ENCODE measurements at regions not wholly inside any gene's neighbourhood (a gene's known extent, or its start where the extent isn't known, plus 50 kb on each side); places are given as distances from the start of the nearest gene placed in this dataset.
"Not testable (repeated sequence)": the region's sequence is repeated elsewhere in the genome, so short reads cannot be mapped to it uniquely, and the experiment has no call there.

DNA sequence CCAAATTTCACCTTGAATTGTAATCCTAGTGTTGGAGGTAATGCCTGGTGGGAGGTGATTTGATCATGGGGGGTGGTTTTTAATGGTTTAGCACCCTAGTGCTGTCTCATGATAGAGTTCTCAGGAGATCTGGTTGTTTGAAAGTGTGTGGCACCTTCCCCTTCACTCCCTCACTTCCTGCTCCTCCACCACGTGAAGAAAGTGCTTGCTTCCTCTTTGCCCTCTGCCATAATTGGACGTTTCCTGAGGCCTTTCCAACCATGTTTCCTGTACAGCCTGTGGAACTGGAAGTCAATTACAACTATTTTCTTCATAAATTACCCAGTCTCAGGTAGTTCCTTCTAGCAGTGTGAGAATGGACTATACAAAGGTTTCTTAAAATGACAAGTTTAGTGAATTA, 251.8 kb upstream of the NETO1 start:
- H3K4me3 ChIP-seq (ENCODE audit: control insufficient read depth, low read depth, low read length), result no peak overlapping the region
- no peak for DNase-seq (ENCODE audit: low read depth)
- TF ChIP-seq, protein P1, sequence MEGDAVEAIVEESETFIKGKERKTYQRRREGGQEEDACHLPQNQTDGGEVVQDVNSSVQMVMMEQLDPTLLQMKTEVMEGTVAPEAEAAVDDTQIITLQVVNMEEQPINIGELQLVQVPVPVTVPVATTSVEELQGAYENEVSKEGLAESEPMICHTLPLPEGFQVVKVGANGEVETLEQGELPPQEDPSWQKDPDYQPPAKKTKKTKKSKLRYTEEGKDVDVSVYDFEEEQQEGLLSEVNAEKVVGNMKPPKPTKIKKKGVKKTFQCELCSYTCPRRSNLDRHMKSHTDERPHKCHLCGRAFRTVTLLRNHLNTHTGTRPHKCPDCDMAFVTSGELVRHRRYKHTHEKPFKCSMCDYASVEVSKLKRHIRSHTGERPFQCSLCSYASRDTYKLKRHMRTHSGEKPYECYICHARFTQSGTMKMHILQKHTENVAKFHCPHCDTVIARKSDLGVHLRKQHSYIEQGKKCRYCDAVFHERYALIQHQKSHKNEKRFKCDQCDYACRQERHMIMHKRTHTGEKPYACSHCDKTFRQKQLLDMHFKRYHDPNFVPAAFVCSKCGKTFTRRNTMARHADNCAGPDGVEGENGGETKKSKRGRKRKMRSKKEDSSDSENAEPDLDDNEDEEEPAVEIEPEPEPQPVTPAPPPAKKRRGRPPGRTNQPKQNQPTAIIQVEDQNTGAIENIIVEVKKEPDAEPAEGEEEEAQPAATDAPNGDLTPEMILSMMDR (IDR thresholded peaks at IDR 0.05; ENCODE audit: control insufficient read depth, insufficient read depth, low read depth, low read length, missing control alignments), result no peak

DNA sequence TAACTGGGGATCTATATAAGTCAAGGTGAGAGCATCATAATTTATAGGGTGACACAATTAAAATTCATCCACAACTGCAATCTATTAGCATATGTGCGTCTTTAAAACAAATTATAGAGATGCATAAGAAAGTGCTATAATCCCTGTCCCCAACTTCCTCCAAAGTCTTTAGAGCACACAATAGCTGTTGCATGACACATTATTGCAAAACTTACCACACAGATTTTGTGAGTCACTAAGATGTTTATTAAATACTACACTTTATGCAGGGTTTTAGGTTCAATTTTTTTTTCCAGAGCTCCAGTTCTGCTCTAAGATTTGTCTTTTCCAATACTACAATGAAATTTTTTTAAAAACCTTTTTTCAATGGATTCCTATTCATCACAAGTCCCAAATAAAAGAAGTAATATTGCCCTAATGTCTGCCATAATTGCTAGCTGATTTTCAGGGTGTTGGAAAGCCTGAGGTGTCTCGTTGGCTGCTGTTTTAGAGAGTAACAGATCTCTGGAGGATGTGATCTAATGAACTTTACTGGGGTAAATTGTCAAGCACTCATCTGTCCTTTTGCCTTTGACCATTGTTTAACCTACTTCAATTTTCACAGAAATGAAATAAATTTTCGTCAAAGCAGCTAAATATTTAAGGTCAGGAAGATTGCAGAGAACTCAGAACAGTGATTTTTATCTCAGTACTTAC, 250.5 kb upstream of the NETO1 start:
- peak; percentile 46 for DNase-seq (ENCODE audit: low read depth)

DNA sequence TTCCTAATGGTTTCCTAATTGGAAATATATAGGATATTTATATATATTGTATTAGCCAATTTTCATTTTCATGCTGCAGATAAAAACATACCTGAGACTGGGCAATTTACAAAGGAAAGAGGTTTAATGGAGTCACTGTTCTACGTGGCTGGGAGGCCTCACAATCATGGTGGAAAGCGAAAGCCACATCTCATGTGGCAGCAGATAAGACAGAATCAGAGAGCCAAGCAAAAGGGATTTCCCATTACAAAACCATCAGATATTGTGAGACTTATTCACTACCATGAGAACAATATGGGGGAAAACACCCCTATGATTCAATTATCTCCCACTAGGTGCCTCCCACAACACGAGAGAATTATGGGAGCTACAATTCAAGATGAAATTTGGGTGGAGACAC, 242.5 kb upstream of the NETO1 start:
- DNase-seq (ENCODE audit: low read depth), result no peak
- H3K4me3 ChIP-seq (ENCODE audit: control insufficient read depth, low read depth, low read length), result no peak overlapping the region
- TF ChIP-seq, protein P1 (IDR thresholded peaks at IDR 0.05; ENCODE audit: control insufficient read depth, insufficient read depth, low read depth, low read length, missing control alignments), result no peak

More for the DNA sequence above, 250.5 kb upstream of the NETO1 start:
- H3K4me3 ChIP-seq (ENCODE audit: control insufficient read depth, low read depth, low read length), result no peak overlapping the region
- TF ChIP-seq, protein P1 (IDR thresholded peaks at IDR 0.05; ENCODE audit: control insufficient read depth, insufficient read depth, low read depth, low read length, missing control alignments), result no peak

DNA sequence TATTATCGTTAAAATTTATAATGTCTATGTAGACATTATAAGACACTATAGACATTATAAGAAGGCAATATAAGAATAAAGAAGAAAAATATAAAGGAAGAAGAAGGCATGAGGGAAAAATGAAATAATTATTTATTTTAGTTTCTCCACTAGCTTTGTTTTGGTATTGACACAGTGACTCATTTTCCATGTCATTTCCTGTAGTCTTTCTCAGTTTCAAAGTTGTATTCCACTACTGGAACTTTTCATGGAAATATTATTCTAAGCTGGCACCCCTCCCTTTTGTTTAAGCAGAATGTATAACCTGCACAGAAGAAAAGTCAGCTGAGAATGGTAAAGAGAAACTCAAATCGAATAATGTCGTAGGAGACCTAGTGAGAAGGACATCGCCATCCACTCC, 234.2 kb upstream of the NETO1 start:
- H3K4me3 ChIP-seq (ENCODE audit: control insufficient read depth, low read depth, low read length), result no peak overlapping the region
- DNase-seq (ENCODE audit: low read depth), result no peak
- TF ChIP-seq, protein P1 (IDR thresholded peaks at IDR 0.05; ENCODE audit: control insufficient read depth, insufficient read depth, low read depth, low read length, missing control alignments), result no peak

DNA sequence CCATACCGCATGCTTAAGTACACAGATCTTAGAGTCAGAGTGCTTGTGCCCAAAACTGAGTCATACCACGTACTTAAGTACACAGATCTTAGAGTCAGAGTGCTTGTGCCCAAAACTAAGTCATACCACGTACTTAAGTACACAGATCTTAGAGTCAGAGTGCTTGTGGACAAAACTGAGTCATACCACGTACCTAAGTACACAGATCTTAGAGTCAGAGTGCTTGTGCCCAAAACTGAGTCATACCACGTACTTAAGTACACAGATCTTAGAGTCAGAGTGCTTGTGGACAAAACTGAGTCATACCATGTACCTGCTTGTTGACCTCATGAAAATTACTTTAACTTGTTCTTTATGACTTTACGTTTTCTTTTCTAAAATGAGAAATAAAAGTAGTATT, 233.7 kb upstream of the NETO1 start:
- H3K4me3 ChIP-seq (ENCODE audit: control insufficient read depth, low read depth, low read length); DNase-seq (ENCODE audit: low read depth): not testable (repeated sequence)

DNA sequence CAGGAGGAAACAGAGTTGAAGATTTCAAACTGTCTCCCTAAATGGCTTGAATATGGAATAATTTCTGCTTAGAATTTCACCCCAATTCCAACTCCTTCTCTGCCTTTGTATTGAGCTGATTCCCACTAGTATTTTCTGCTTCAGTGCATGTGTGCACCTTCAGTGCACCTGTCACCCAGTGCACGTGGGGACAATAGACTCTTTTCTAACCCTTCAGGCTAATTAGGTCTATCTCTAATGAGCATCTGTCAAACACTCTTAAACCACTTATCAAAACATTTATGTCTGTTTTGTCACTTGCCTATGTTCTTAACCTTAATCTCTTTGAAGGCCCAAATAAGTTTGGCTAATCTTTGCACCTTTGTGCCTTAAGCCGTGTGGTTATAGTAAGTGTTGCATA, 232.0 kb upstream of the NETO1 start:
- no peak for DNase-seq (ENCODE audit: low read depth)
- no peak overlapping the region for H3K4me3 ChIP-seq (ENCODE audit: control insufficient read depth, low read depth, low read length)
- TF ChIP-seq, protein P1 (IDR thresholded peaks at IDR 0.05; ENCODE audit: control insufficient read depth, insufficient read depth, low read depth, low read length, missing control alignments), result no peak

DNA sequence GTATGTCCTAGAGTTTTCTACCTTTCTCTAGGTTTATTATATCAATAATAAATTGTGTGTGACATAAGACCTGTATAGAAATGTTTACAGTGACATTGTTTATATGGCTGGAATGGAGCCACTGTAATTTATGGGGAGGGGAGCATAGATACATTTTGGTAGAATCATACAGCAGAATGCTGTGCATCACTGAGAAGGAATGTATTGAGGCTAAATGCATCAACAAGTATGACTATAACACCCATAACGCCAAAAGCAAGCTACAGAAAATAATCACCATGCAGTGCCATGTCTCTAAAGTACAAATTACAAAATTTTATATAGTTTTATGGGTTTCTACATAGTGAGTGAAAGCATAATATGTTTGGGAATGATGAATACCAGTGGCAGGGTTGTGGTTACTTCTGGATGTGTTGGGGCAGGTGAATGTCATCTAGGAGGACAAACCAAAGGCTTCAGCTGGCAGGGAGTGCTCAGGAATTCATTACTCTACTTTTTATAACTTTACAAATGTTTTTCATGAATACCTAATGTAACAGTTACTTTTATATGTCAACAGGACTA, 226.0 kb upstream of the NETO1 start:
- DNase-seq (ENCODE audit: low read depth), result no peak
- TF ChIP-seq, protein P1 (IDR thresholded peaks at IDR 0.05; ENCODE audit: control insufficient read depth, insufficient read depth, low read depth, low read length, missing control alignments), result no peak
- H3K4me3 ChIP-seq (ENCODE audit: control insufficient read depth, low read depth, low read length), result no peak overlapping the region

Data from AG09309 (cell line).